Muscle of leg (tissue), 3 donors: ENCODE measurements at regions not wholly inside any gene's neighbourhood (a gene's known extent, or its start where the extent isn't known, plus 50 kb on each side); places are given as distances from the start of the nearest gene placed in this dataset.
A peak's percentile ranks its signal among the peaks of the same experiment; 100 is the strongest.
"Not testable (repeated sequence)": the region's sequence is repeated elsewhere in the genome, so short reads cannot be mapped to it uniquely, and the experiment has no call there.

Experiments used
- DNase-seq: peaks from one replicate; pipeline ENCODE4 v3.0.0; 2013
- H3K27ac ChIP-seq: one replicate; pipeline ENCODE4 v1.5.1; 2013; ENCODE audit warnings: mild to moderate bottlenecking, low read length, control low read depth
- H3K27me3 ChIP-seq: one replicate; pipeline ENCODE4 v1.6.1; 2013; ENCODE audit warnings: low read length; ENCODE audit not compliant: control insufficient read depth, insufficient read depth
- H3K36me3 ChIP-seq: one replicate; pipeline ENCODE4 v1.6.1; 2013; ENCODE audit warnings: low read length; ENCODE audit not compliant: control insufficient read depth, insufficient read depth
- H3K4me1 ChIP-seq: one replicate; pipeline ENCODE4 v1.6.1; 2013; ENCODE audit warnings: low read length; ENCODE audit not compliant: control insufficient read depth, insufficient read depth
- H3K4me3 ChIP-seq: one replicate; pipeline ENCODE4 v1.5.1; 2013; ENCODE audit warnings: low read length, control low read depth
- H3K9me3 ChIP-seq: replicated peaks from 2 replicates; pipeline ENCODE4 v1.6.1; 2013; ENCODE audit warnings: low read depth, low read length; ENCODE audit not compliant: control insufficient read depth
- WGBS: methylation state at CpG from one replicate; pipeline ENCODE4 v1.1.5; 2013; ENCODE audit warnings: missing lambda C conversion rate; ENCODE audit not compliant: insufficient coverage; 5-methylcytosine and 5-hydroxymethylcytosine counted together

DNA sequence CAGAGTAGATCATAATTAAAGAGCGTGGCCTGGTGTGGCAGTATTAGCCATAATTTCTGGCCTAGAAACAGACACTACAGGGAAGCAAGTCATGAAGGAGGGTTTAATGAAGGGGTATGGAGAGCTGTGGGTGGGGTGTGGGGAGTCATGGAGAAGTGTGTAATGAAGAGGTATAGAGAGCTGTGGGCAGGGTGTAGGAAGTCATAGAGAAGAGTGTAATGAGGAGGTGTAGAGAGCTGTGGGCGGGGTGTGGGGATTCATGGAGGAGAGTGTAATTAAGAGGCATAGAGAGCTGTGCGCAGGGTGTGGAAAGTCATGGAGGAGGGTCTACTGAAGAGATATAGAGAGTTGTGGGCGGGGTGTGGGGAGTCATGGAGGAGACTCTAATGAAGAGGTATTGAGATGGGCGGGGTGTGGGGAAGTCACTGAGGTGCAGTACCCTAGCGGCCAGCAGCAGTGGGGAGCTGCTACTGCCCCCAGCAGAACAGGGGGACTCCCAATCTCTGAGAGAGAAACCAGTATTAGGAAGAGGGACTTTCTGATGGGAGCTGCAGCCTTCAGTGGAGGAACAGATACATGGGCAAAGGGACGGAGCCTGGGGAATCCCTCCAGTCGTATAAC lies 145.4 kb upstream of the FOXA2 start:
- no peak overlapping the region for H3K4me3 ChIP-seq
- H3K27ac ChIP-seq: no peak overlapping the region
- H3K27me3 ChIP-seq: no peaks in the 10 kb centered on the region
- no peaks in the 10 kb centered on the region for H3K9me3 ChIP-seq
- no peak for DNase-seq
- WGBS: 86% methylated on average over 6 of the region's 8 CpGs
- H3K4me1 ChIP-seq: no peaks in the 10 kb centered on the region
- H3K36me3 ChIP-seq: no peaks in the 10 kb centered on the region

DNA sequence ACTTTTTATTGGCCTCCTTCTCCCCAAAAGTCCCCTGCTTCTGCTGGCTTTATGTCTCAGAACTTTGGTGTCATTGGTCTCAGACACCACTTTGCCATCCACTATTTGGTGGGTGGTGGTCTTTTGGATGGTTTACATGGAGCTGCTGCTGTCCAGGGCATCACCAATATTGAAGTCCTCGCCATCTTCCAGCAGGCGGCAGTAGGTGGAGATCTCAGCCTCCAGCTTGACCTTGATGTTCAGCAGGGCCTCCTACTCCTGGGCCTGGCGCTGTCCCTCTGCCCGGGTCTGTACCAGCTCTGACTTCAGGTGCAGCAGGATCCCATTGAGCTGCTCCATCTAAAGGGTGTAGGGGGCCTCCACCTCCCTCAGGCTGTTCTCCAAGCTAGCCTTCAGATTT lies 148.4 kb upstream of the FOXA2 start:
- Histone ChIP-seq H3K27me3 (no peaks in the 10 kb centered on the region), H3K4me1 (no peaks in the 10 kb centered on the region), H3K9me3 (no peaks in the 10 kb centered on the region), H3K27ac (no peak overlapping the region), H3K36me3 (no peaks in the 10 kb centered on the region), H3K4me3 (no peak overlapping the region)
- WGBS: 98% methylated on average over 4 of the region's 4 CpGs
- DNase-seq: no peak

DNA sequence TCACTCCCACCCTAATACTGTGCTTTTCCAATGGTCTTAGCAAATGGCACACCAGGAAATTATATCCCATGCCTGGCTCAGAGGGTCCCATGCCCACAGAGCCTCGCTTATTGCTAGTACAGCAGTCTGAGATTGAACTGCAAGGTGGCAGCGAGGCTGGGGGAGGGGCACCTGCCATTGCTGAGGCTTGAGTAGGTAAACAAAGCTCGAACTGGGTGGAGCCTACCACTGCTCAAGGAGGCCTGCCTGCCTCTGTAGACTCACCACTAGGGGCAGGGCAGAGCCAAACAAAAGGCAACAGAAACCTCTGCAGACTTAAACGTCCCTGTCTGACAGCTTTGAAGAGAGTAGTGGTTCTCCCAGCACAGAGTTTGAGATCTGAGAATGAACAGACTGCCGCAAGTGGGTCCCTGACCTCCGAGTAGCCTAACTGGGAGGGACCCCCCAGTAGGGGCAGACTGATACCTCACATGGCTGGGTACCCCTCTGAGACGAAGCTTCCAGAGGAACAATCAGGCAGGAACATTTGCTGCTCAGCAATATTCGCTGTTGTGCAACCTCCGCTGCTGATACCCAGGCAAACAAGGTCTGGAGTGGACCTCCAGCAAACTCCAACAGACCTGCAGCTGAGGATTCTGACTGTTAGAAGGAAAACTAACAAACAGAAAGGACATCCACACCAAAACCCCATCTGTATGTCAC lies 150.7 kb upstream of the FOXA2 start:
- not testable (repeated sequence) for H3K27ac ChIP-seq, H3K9me3 ChIP-seq, H3K4me3 ChIP-seq, DNase-seq, H3K36me3 ChIP-seq, H3K27me3 ChIP-seq, H3K4me1 ChIP-seq
- 83% methylated on average over 8 of the region's 9 CpGs for WGBS

DNA sequence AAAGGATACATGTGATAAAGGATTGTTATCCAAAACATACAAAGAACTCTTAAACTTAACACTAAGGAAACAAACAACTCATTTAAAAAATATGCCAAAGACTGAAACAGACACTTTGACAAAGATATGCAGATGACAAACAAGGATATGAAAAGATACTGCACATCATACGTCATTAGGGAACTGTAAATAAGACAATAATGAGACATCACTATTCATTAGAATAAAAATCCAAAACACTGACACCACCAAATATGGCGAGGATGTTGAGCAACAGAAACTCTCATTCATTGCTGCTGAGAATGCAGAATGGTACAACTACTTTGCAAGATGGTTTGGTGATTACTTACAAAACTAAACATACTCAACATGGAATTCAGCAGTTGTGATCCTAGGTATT lies 156.5 kb upstream of the FOXA2 start:
- Histone ChIP-seq H3K9me3 (no peaks in the 10 kb centered on the region), H3K27me3 (no peaks in the 10 kb centered on the region), H3K27ac (no peak overlapping the region), H3K36me3 (no peaks in the 10 kb centered on the region), H3K4me1 (no peaks in the 10 kb centered on the region), H3K4me3 (no peak overlapping the region)
- no CpG with 5 or more reads among the region's 2 CpGs for WGBS
- DNase-seq: no peak

DNA sequence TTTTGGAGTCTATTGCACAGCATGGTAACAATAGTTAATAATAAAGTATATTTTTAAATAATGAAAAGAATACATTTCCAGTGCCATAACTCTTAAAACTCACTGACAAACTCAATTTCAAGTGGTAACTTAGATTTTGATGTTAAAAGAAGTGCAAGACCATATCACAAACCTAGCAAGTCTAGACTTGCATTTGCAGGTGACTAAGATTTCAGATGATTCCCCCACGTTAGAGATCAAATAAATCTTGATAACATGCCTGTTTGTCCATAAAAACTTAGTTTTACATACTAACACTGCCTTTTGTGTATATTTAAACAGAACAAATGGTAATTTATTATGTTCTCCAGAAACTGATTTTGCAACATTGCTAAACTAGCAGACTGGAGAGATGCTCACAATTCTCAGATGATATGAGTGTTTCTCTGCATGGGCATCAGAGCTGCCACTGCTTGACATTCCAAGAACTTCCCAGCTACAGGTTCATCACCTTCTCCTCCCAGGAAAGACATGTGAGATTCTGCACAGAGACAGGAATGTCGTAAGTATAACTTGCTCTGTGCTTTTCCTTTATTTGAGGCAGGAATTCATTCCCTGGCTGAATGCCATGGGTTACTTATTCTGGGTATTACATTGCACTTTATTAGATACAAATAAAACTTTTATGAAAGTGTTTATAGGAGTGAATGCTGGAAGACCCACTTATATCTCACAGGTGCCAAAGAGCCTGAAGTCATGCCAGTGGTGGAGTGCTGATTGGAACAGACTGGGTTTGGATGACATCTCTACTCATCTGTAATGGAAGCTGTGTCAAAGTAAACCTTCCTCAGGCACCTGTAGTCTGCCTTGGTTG lies 160.2 kb upstream of the FOXA2 start:
- Histone ChIP-seq H3K4me3 (no peak overlapping the region), H3K9me3 (peaks cover 8% of the 10 kb centered on the region), H3K4me1 (no peaks in the 10 kb centered on the region), H3K27me3 (no peaks in the 10 kb centered on the region), H3K36me3 (no peaks in the 10 kb centered on the region), H3K27ac (no peak overlapping the region)
- no CpG with 5 or more reads among the region's 2 CpGs for WGBS
- DNase-seq: peak; percentile 37

DNA sequence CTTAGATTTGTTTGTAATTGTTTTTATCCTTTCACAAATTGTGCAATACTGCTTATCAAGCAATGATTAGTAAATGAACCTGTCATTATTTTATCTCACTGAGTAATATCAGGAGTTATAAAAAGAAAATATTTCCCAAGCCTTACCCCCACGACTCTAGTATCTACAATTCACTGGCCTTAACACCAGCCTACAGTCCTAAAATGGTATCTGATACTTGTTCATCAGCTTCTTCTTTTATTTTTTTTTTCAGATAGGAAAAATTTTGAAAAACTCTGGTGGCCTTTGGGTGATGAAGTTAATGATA lies 160.8 kb upstream of the FOXA2 start:
- DNase-seq: no peak
- H3K9me3 ChIP-seq: peaks cover 8% of the 10 kb centered on the region
- no peaks in the 10 kb centered on the region for H3K4me1 ChIP-seq
- H3K27me3 ChIP-seq: no peaks in the 10 kb centered on the region
- H3K27ac ChIP-seq: no peak overlapping the region
- WGBS: no CpG with 5 or more reads among the region's 1 CpG
- H3K36me3 ChIP-seq: no peaks in the 10 kb centered on the region
- no peak overlapping the region for H3K4me3 ChIP-seq

DNA sequence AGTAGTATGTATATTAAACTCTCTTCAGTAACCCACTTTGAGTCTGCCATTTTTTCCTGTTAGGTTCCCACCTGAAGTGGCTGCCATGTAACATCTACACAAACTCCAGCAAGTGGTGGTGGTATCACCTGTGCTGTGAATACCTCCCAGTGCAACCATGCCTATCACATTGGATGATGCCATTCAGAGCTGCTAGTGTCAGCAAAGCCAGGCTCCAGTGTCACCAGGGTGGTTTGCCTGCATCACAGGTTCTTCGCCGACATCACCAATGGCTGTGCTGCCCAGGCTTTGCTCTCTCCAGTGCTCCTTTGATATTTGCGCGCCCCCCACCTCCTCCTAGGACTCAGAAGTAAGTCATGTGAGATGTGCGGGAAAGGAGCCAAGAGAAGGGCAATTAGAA lies 162.6 kb upstream of the FOXA2 start:
- Histone ChIP-seq H3K27me3 (no peaks in the 10 kb centered on the region), H3K36me3 (no peaks in the 10 kb centered on the region), H3K4me1 (no peaks in the 10 kb centered on the region), H3K9me3 (peaks cover 8% of the 10 kb centered on the region), H3K27ac (no peak overlapping the region), H3K4me3 (no peak overlapping the region)
- no CpG with 5 or more reads among the region's 5 CpGs for WGBS
- no peak for DNase-seq

DNA sequence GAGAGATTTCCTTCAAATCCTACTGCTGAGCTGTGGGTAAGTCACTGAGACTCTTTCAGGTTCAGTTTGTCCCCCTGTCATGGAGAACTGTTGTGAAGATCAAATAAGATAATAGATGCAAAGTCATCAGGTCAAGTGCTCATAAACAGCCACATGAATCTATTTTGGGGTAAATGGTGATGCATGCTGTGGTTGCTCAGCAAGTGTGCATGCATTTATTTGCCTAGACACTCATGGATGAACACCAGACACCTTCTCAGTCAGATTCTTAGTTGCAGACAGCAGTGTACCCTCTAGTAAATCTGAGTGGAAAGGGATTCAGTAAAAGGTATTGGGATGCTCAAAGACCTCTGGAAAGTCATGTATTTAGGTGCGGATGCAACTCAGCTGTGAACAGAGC lies 168.0 kb upstream of the FOXA2 start:
- no peak for DNase-seq
- Histone ChIP-seq H3K4me1 (peaks cover under 1% of the 10 kb centered on the region), H3K27me3 (no peaks in the 10 kb centered on the region), H3K27ac (no peak overlapping the region), H3K9me3 (no peaks in the 10 kb centered on the region), H3K36me3 (no peaks in the 10 kb centered on the region), H3K4me3 (no peak overlapping the region)
- no CpG with 5 or more reads among the region's 1 CpG for WGBS

DNA sequence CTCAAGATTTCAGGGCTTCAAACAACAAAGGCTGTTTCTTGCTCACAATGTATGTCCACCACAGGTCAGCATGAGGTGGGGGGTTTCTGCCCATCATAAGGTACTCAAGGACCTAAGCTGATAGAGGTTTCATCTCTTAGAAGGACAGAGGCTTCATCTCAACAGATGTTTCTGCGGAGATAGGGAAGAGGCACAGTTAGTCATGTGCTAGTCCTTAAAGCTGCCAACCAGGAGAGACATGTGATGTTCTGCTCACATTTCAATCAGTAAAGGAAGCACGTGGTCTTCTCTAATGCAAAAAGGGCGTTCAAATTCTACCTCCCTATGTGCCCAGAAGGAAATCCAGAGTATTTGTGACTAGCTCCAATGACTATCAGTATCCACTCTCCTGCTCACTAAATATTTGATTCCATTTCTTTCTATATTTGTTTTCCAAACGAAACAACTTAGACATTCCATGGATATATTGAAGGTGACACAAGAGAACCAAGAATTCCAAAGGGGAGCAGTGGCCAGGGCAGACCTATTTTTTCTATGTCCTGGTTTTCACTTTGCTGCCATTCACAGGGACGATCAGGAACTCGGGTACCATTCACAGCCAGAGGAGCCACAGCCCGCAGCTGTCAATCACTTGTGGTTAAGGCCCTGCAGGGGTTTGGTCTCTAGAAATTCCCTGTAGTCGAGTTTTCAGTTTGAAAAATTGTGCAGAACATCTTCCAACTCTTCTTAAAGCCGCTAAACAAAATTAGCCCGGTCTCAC lies 173.2 kb upstream of the FOXA2 start:
- WGBS: 66% methylated on average over 4 of the region's 10 CpGs

DNA sequence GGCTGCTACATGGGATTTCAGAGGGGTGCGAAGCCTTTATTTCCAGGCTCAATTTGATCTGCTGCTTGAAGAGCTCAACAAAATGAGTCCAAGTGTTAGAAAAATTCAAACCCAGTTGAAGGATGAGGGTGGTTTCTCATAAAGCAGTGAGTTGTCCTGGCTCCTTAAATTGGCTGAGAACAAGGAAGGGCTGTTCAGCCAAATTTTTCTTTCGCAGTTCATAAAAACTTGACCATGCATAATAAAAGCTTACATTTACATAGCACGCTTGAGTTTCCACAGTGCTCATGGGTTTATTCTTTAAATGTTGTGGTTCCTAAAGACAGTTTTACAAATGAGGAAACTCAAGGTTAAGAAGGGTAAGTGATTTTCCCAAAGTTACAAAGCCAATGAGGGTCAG lies 174.4 kb upstream of the FOXA2 start:
- WGBS: no CpG with 5 or more reads among the region's 3 CpGs
- H3K4me1 ChIP-seq: peaks cover 23% of the 10 kb centered on the region
- DNase-seq: peak; percentile 73
- H3K27ac ChIP-seq: no peak overlapping the region
- no peaks in the 10 kb centered on the region for H3K27me3 ChIP-seq
- no peaks in the 10 kb centered on the region for H3K36me3 ChIP-seq
- no peaks in the 10 kb centered on the region for H3K9me3 ChIP-seq
- no peak overlapping the region for H3K4me3 ChIP-seq

More for the DNA sequence above, 173.2 kb upstream of the FOXA2 start:
- H3K27ac ChIP-seq: no peak overlapping the region
- no peaks in the 10 kb centered on the region for H3K9me3 ChIP-seq
- peaks cover 13% of the 10 kb centered on the region for H3K4me1 ChIP-seq
- H3K36me3 ChIP-seq: no peaks in the 10 kb centered on the region
- H3K4me3 ChIP-seq: no peak overlapping the region
- DNase-seq: no peak
- H3K27me3 ChIP-seq: no peaks in the 10 kb centered on the region
